ENCODE measurements at regions not wholly inside any gene's neighbourhood (a gene's known extent, or its start where the extent isn't known, plus 50 kb on each side); places are given as distances from the start of the nearest gene placed in this dataset.
A peak's percentile ranks its signal among the peaks of the same experiment; 100 is the strongest.

GRCh38 chr15:60152386-60152785 lies 148.3 kb downstream of the FOXB1 start:
- DNase-seq, result no peak

GRCh38 chr15:60154764-60155325 lies 150.7 kb downstream of the FOXB1 start:
- no peak for DNase-seq

GRCh38 chr15:60155661-60156060 lies 151.6 kb downstream of the FOXB1 start:
- DNase-seq, result no peak

- DNase-seq, result no peak
Measured at GRCh38 chr15:60160909-60161308, 156.8 kb downstream of the FOXB1 start.

- DNase-seq, result no peak
Measured at GRCh38 chr15:60161704-60162103, 157.6 kb downstream of the FOXB1 start.

GRCh38 chr15:60162251-60162967 lies 158.3 kb downstream of the FOXB1 start:
- no peak for DNase-seq

GRCh38 chr15:60162968-60163355 lies 158.9 kb downstream of the FOXB1 start:
- DNase-seq, result no peak

GRCh38 chr15:60165111-60165510 lies 161.0 kb downstream of the FOXB1 start:
- no peak for DNase-seq

GRCh38 chr15:60172143-60172542 lies 168.0 kb downstream of the FOXB1 start:
- no peak for DNase-seq

GRCh38 chr15:60179786-60180391 lies 175.8 kb downstream of the FOXB1 start:
- DNase-seq, result peak; percentile 10

GRCh38 chr15:60181957-60182356 lies 177.8 kb downstream of the FOXB1 start:
- peak; percentile 73 for DNase-seq

- no peak for DNase-seq
Measured at GRCh38 chr15:60183366-60183765, 179.3 kb downstream of the FOXB1 start.

GRCh38 chr15:60184579-60184978 lies 180.5 kb downstream of the FOXB1 start:
- no peak for DNase-seq

- no peak for DNase-seq
Measured at GRCh38 chr15:60191016-60191415, 186.9 kb downstream of the FOXB1 start.

- no peak for DNase-seq
Measured at GRCh38 chr15:60191821-60192220, 187.7 kb downstream of the FOXB1 start.

GRCh38 chr15:60195611-60196010 lies 191.5 kb downstream of the FOXB1 start:
- DNase-seq, result no peak

GRCh38 chr15:60204131-60204885 lies 193.5 kb downstream of the ANXA2 start:
- DNase-seq, result no peak

GRCh38 chr15:60208709-60209108 lies 189.1 kb downstream of the ANXA2 start:
- DNase-seq, result peak; percentile 61

GRCh38 chr15:60212536-60212935 lies 185.2 kb downstream of the ANXA2 start:
- no peak for DNase-seq

- DNase-seq, result no peak
Measured at GRCh38 chr15:60213377-60214000, 184.3 kb downstream of the ANXA2 start.

GRCh38 chr15:60214201-60214600 lies 183.6 kb downstream of the ANXA2 start:
- no peak for DNase-seq

GRCh38 chr15:60215225-60215963 lies 182.4 kb downstream of the ANXA2 start:
- DNase-seq, result no peak

- DNase-seq, result no peak
Measured at GRCh38 chr15:60217161-60217560, 180.6 kb downstream of the ANXA2 start.

Data from NCI-H1105 (cell line).